Testis (tissue), 2 donors: ENCODE measurements at regions not wholly inside any gene's neighbourhood (a gene's known extent, or its start where the extent isn't known, plus 50 kb on each side); places are given as distances from the start of the nearest gene placed in this dataset.

Experiments used
- DNase-seq: peaks from one replicate; pipeline ENCODE4 v3.0.0-alpha.2; 2019
- H3K27ac ChIP-seq, 2 donors: fragments of 200-600 bp; sonication (generic); one replicate each; pipeline ENCODE4 v1.5.1; 2019
- H3K27me3 ChIP-seq: fragments of 200-600 bp; sonication (generic); one replicate; pipeline ENCODE4 v1.5.1; 2019
- H3K36me3 ChIP-seq: fragments of 200-600 bp; sonication (generic); one replicate; pipeline ENCODE4 v1.5.1; 2017; ENCODE audit warnings: low read depth; ENCODE audit errors: missing control alignments
- H3K4me1 ChIP-seq: fragments of 200-600 bp; sonication (generic); one replicate; pipeline ENCODE4 v1.5.1; 2019
- H3K4me3 ChIP-seq, 2 donors: fragments of 200-600 bp; sonication (generic); one replicate each; pipeline ENCODE4 v1.5.1; 2017 to 2019
- H3K9me3 ChIP-seq: fragments of 200-600 bp; sonication (generic); one replicate; pipeline ENCODE4 v1.5.1; 2017
- POLR2A ChIP-seq: fragments of 450-650 bp; IDR thresholded peaks from one replicate; pipeline ENCODE4 v1.6.1; 2017; ENCODE audit warnings: antibody characterized with exemption, mild to moderate bottlenecking, moderate library complexity
- WGBS, 2 donors: methylation state at CpG; one replicate each; pipeline ENCODE4 v1.1.5; 2018; 5-methylcytosine and 5-hydroxymethylcytosine counted together
- intact Hi-C: fragments of 100-400 bp; cut with DNase I; formaldehyde crosslinking; loops from one replicate; pipeline ENCODE4 v1.15.1; 2023; ENCODE audit warnings: low total_unique reads
- TF ChIP-seq, protein P1 (sequence below), 3 experiments: fragments of 450-650 bp in 2 of 3; fragments of 200-600 bp in 1 of 3; sonication (generic) in 1 of 3; IDR thresholded peaks; one replicate each; pipeline ENCODE4 v1.5.1; 2016 to 2019; ENCODE audit warnings: antibody characterized with exemption in 3 of 3, mild to moderate bottlenecking in 2 of 3, moderate library complexity in 1 of 3

DNA sequence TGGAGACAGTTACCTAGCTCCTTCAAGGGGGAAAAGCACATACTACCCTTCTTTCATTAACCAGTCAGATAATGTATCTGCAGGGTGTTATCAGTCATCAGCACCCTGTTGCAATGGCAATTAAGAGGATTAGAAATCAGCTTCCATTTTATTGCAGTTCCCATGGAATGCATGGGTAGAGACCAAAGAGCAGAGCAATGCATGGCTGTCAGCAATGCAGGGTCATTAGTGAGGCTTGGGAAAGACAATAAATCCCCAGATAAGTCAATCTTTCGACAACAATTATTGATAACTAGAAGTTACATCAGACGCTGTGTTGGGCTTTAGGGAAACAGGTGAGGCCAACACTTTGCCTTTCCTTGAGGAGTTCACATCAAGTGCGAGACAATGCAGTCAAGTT, 150.9 kb downstream of the MAFB start:
- H3K4me1 ChIP-seq, result no peaks in the 10 kb centered on the region
- no peak for TF ChIP-seq POLR2A
- TF ChIP-seq, protein P1, sequence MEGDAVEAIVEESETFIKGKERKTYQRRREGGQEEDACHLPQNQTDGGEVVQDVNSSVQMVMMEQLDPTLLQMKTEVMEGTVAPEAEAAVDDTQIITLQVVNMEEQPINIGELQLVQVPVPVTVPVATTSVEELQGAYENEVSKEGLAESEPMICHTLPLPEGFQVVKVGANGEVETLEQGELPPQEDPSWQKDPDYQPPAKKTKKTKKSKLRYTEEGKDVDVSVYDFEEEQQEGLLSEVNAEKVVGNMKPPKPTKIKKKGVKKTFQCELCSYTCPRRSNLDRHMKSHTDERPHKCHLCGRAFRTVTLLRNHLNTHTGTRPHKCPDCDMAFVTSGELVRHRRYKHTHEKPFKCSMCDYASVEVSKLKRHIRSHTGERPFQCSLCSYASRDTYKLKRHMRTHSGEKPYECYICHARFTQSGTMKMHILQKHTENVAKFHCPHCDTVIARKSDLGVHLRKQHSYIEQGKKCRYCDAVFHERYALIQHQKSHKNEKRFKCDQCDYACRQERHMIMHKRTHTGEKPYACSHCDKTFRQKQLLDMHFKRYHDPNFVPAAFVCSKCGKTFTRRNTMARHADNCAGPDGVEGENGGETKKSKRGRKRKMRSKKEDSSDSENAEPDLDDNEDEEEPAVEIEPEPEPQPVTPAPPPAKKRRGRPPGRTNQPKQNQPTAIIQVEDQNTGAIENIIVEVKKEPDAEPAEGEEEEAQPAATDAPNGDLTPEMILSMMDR (IDR thresholded peaks at IDR 0.05), result no peak
- H3K36me3 ChIP-seq, result no peaks in the 10 kb centered on the region
- H3K4me3 ChIP-seq, result no peak overlapping the region
- 85 to 92% methylated on average over 3 of the region's 3 CpGs for WGBS, 2 donors
- intact Hi-C loops, result no loop called here
- H3K27me3 ChIP-seq, result no peaks in the 10 kb centered on the region
- DNase-seq, result no peak
- no peak overlapping the region for H3K27ac ChIP-seq
- no peaks in the 10 kb centered on the region for H3K9me3 ChIP-seq

DNA sequence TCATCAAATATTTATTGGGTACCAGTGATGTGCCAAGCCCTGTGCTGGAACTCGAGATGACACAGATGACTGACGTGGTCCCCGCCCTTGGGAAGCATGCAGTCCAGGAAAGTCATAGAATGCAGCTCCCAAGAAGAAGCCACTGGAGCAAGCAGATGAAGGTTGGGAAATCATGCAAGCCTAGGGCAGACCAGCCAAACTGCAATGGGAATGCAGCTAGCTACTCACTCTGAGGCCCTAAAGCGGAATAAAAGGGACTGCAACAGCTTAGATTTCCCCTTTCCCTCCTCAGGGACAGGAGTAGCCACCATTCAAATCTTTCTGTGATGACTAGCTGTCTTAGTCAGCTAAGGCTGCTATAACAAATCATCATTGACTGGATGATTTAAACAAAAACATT, 152.2 kb downstream of the MAFB start:
- WGBS, 2 donors, result 77 to 78% methylated on average over 4 of the region's 4 CpGs
- no peaks in the 10 kb centered on the region for H3K4me1 ChIP-seq
- no peak overlapping the region for H3K27ac ChIP-seq
- TF ChIP-seq POLR2A, result no peak
- TF ChIP-seq, protein P1 (IDR thresholded peaks at IDR 0.05), result no peak
- H3K9me3 ChIP-seq, result no peaks in the 10 kb centered on the region
- DNase-seq, result no peak
- H3K36me3 ChIP-seq, result no peaks in the 10 kb centered on the region
- H3K27me3 ChIP-seq, result no peaks in the 10 kb centered on the region
- H3K4me3 ChIP-seq, result no peak overlapping the region
- intact Hi-C loops, result no loop called here

DNA sequence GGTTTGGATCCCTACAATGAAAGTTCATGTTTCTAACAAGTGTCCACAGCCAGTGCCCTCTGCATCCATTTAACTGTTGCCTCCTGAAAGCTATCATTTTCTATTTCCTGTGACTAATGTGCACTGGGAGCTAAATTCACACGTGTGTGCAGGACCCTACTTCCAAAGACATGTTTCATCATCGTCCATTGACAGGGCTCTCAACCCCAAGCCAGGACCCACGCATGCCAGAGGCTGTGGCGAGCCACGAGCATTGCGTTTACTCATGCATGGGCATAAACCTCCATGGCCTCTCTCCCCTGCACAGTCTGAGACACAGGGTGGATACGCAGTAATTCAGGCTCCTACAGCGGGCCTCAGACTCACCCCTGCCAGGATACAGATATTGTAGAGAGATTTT, 153.2 kb downstream of the MAFB start:
- Histone ChIP-seq H3K4me3 (no peak overlapping the region), H3K27me3 (no peaks in the 10 kb centered on the region), H3K4me1 (no peaks in the 10 kb centered on the region), H3K9me3 (no peaks in the 10 kb centered on the region), H3K36me3 (no peaks in the 10 kb centered on the region), H3K27ac (no peak overlapping the region)
- 82 to 90% methylated on average over 8 of the region's 8 CpGs for WGBS, 2 donors
- TF ChIP-seq, protein P1 (IDR thresholded peaks at IDR 0.05), result no peak
- no peak for TF ChIP-seq POLR2A
- intact Hi-C loops, result no loop called here
- DNase-seq, result no peak

GRCh38 chr20:40532103-40532502, 156.9 kb downstream of the MAFB start:
- Histone ChIP-seq H3K36me3 (no peaks in the 10 kb centered on the region), H3K4me1 (no peaks in the 10 kb centered on the region), H3K9me3 (no peaks in the 10 kb centered on the region), H3K4me3 (no peak overlapping the region), H3K27ac (no peak overlapping the region), H3K27me3 (no peaks in the 10 kb centered on the region)
- no peak for TF ChIP-seq POLR2A
- TF ChIP-seq, protein P1 (IDR thresholded peaks at IDR 0.05), result no peak
- WGBS, 2 donors, result 77 to 91% methylated on average over 4 of the region's 4 CpGs
- peak; percentile 27 for DNase-seq
- intact Hi-C loops, result no loop called here

GRCh38 chr20:40525351-40525750, 163.7 kb downstream of the MAFB start:
- Histone ChIP-seq H3K9me3 (no peaks in the 10 kb centered on the region), H3K36me3 (no peaks in the 10 kb centered on the region), H3K4me1 (no peaks in the 10 kb centered on the region), H3K27ac (no peak overlapping the region), H3K4me3 (no peak overlapping the region), H3K27me3 (no peaks in the 10 kb centered on the region)
- WGBS, 2 donors, result 70 to 82% methylated on average over 4 of the region's 4 CpGs
- DNase-seq, result no peak
- no peak for TF ChIP-seq POLR2A
- TF ChIP-seq, protein P1 (IDR thresholded peaks at IDR 0.05), result no peak
- intact Hi-C loops, result no loop called here
